CD4-positive, CD25-positive, alpha-beta regulatory T cell (primary cell): ENCODE measurements at regions not wholly inside any gene's neighbourhood (a gene's known extent, or its start where the extent isn't known, plus 50 kb on each side); places are given as distances from the start of the nearest gene placed in this dataset.

Source experiments
- ATAC-seq, 2 donors: fragments of 150-1000 bp; cut with Tn5 transposase; one replicate each; pipeline ENCODE4 v1.10.0; 2021; ENCODE audit warnings: low read depth in 2 of 2, moderate number of reproducible peaks in 2 of 2, moderate library complexity in 1 of 2
- DNase-seq, 3 donors: peaks; one replicate each; pipeline versions ENCODE4 v3.0.0 to v3.0.0-alpha.2; 2012 to 2022; ENCODE audit warnings: mixed read lengths in 1 of 3
- H3K27ac ChIP-seq: one replicate; pipeline ENCODE4 v1.7.0; 2013; ENCODE audit warnings: mild to moderate bottlenecking, low read length; ENCODE audit not compliant: insufficient read depth, poor library complexity, severe bottlenecking
- H3K27me3 ChIP-seq: one replicate; pipeline ENCODE4 v1.7.0; 2013; ENCODE audit warnings: low read length; ENCODE audit not compliant: control insufficient read depth, insufficient read depth
- H3K36me3 ChIP-seq: one replicate; pipeline ENCODE4 v1.7.0; 2013; ENCODE audit warnings: mild to moderate bottlenecking, low read length, moderate library complexity; ENCODE audit not compliant: control insufficient read depth, insufficient read depth
- H3K4me1 ChIP-seq: 2 replicates; pipeline ENCODE4 v1.7.0; 2013; ENCODE audit warnings: mild to moderate bottlenecking, low read length; ENCODE audit not compliant: insufficient read depth, control insufficient read depth, poor library complexity, severe bottlenecking
- H3K4me3 ChIP-seq: one replicate; pipeline ENCODE4 v1.7.0; 2013; ENCODE audit warnings: low read depth, mild to moderate bottlenecking, low read length, moderate library complexity
- H3K9me3 ChIP-seq, 2 experiments: 1 replicate in 1 of 2; 2 replicates in 1 of 2; pipeline ENCODE4 v1.7.0; 2013; ENCODE audit warnings: low read length in 2 of 2, mild to moderate bottlenecking in 1 of 2, moderate library complexity in 1 of 2; ENCODE audit not compliant: control insufficient read depth in 2 of 2
- H3K27ac Mint-ChIP-seq, 3 donors: one replicate each; pipeline ENCODE4 v1.8.0; 2020 to 2022; ENCODE audit warnings: mild to moderate bottlenecking in 3 of 3, mixed read lengths in 3 of 3, moderate library complexity in 2 of 3
- H3K27me3 Mint-ChIP-seq: one replicate; pipeline ENCODE4 v1.8.0; 2022; ENCODE audit warnings: mild to moderate bottlenecking, mixed read lengths
- H3K36me3 Mint-ChIP-seq: one replicate; pipeline ENCODE4 v1.8.0; 2020; ENCODE audit warnings: mixed read lengths
- H3K4me1 Mint-ChIP-seq, 4 donors: one replicate each; pipeline ENCODE4 v1.8.0; 2020 to 2022; ENCODE audit warnings: mixed read lengths in 4 of 4, mild to moderate bottlenecking in 1 of 4
- H3K4me3 Mint-ChIP-seq, 4 donors: one replicate each; pipeline ENCODE4 v1.8.0; 2020 to 2022; ENCODE audit warnings: mild to moderate bottlenecking in 4 of 4, mixed read lengths in 4 of 4, moderate library complexity in 3 of 4
- H3K9me3 Mint-ChIP-seq, 7 donors: one replicate each; pipeline ENCODE4 v1.8.0; 2020 to 2022; ENCODE audit warnings: mixed read lengths in 7 of 7, mild to moderate bottlenecking in 3 of 7, moderate library complexity in 2 of 7

DNA sequence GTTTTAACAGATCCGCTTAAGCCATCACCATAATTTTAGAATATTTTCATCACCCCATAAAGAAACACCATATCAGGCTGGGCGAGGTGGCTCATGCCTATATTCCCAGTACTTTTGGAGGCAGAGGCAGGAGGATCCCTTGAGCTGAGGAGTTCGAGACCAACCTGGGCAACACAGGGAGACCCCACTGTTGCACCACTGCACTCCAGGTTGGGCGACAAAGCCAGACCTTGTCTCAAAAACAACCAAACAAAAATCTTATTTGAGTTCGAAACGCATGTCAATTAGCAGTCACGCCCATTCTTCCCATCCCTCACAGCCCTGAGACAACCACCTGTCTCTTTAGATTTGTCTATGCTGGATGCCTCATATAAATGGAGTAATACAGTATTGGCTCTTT is 119.9 kb downstream of the KLF13 start:
- Histone ChIP-seq H3K9me3 (no peaks in the 10 kb centered on the region), H3K27ac (no peak overlapping the region), H3K4me3 (no peak overlapping the region), H3K4me1 (no peaks in the 10 kb centered on the region), H3K36me3 (no peaks in the 10 kb centered on the region), H3K27me3 (no peaks in the 10 kb centered on the region)
- Mint-ChIP-seq H3K4me1 (peaks cover 4 to 18% (median 13%) of the 10 kb centered on the region in 4 donors), H3K27ac (peak overlapping the region in 1 of 3 donors; percentile 12), H3K4me3 (no peak overlapping the region), H3K27me3 (peaks cover 17% of the 10 kb centered on the region), H3K36me3 (no peaks in the 10 kb centered on the region), H3K9me3 (peaks cover 0 to 5% (median 0%) of the 10 kb centered on the region in 7 donors)
- ATAC-seq (no peak), DNase-seq (no peak)

DNA sequence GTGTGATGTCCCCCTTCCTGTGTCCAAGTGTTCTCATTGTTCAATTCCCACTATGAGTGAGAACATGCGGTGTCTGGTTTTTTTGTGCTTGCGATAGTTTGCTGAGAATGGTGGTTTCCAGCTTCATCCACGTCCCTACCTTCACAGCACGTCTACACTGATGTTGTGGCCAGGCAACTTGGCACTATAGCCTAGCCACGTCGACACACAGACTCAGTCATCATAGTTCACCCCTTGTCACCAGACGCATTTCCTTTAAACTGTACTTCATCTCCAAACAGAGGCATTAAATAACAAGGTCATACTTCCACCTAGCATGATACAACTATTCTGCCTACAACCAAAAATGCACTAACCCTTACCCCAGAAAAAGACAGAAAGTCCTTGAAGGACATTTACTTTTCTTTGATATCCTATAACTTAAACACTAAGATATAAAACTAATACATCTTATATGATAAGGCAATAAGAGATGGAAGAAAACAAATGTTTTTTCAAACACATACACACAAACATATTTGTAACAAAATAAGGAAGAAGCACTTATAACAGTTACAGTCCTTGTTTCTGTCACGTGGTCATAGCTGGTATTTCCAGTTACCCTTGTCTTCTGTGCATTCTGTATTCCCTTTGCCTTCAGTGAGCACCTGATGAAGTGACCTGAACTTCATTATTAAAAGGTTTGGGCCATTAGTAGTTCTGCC is 121.4 kb downstream of the KLF13 start:
- Histone ChIP-seq H3K4me3 (no peak overlapping the region), H3K9me3 (no peaks in the 10 kb centered on the region), H3K27ac (no peak overlapping the region), H3K36me3 (no peaks in the 10 kb centered on the region), H3K4me1 (no peaks in the 10 kb centered on the region), H3K27me3 (no peaks in the 10 kb centered on the region)
- peak overlapping the region in 1 of 3 donors; percentile 7 for H3K27ac Mint-ChIP-seq
- H3K4me1 Mint-ChIP-seq: peaks cover 0 to 11% (median 9%) of the 10 kb centered on the region in 4 donors
- H3K4me3 Mint-ChIP-seq: peak overlapping the region in 2 of 4 donors; percentile 7 to 9
- ATAC-seq (no peak), DNase-seq (no peak)
- H3K27me3 Mint-ChIP-seq: peaks cover 17% of the 10 kb centered on the region
- H3K36me3 Mint-ChIP-seq: no peaks in the 10 kb centered on the region
- peaks cover 0 to 5% (median 0%) of the 10 kb centered on the region in 7 donors for H3K9me3 Mint-ChIP-seq

DNA sequence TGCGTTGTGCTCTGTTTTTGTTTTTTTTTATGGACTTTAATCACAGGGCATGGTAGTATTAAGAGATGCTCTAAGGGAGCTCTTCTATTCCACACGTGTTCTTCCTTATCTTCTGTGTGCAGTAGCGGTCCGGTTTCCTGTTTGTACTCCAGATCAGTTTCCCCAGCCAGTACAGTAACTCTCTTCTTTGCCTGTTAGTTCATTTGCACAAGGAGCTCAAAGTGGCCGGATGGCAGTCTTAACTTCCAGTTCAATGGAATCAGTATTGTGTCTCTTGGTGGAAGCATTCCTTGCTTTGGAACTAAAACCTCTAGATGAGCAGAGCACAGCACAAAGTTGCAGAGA is 122.0 kb downstream of the KLF13 start:
- no peaks in the 10 kb centered on the region for H3K36me3 ChIP-seq
- peaks cover 0 to 5% (median 0%) of the 10 kb centered on the region in 7 donors for H3K9me3 Mint-ChIP-seq
- no peaks in the 10 kb centered on the region for H3K9me3 ChIP-seq
- H3K27me3 ChIP-seq: no peaks in the 10 kb centered on the region
- ATAC-seq (no peak), DNase-seq (no peak)
- no peaks in the 10 kb centered on the region for H3K4me1 ChIP-seq
- peaks cover 21% of the 10 kb centered on the region for H3K27me3 Mint-ChIP-seq
- H3K4me1 Mint-ChIP-seq: peaks cover 0 to 11% (median 9%) of the 10 kb centered on the region in 4 donors
- H3K4me3 Mint-ChIP-seq: peak overlapping the region in 1 of 4 donors; percentile 9
- no peak overlapping the region for H3K4me3 ChIP-seq
- no peak overlapping the region for H3K27ac ChIP-seq
- no peak overlapping the region for H3K27ac Mint-ChIP-seq
- H3K36me3 Mint-ChIP-seq: no peaks in the 10 kb centered on the region

DNA sequence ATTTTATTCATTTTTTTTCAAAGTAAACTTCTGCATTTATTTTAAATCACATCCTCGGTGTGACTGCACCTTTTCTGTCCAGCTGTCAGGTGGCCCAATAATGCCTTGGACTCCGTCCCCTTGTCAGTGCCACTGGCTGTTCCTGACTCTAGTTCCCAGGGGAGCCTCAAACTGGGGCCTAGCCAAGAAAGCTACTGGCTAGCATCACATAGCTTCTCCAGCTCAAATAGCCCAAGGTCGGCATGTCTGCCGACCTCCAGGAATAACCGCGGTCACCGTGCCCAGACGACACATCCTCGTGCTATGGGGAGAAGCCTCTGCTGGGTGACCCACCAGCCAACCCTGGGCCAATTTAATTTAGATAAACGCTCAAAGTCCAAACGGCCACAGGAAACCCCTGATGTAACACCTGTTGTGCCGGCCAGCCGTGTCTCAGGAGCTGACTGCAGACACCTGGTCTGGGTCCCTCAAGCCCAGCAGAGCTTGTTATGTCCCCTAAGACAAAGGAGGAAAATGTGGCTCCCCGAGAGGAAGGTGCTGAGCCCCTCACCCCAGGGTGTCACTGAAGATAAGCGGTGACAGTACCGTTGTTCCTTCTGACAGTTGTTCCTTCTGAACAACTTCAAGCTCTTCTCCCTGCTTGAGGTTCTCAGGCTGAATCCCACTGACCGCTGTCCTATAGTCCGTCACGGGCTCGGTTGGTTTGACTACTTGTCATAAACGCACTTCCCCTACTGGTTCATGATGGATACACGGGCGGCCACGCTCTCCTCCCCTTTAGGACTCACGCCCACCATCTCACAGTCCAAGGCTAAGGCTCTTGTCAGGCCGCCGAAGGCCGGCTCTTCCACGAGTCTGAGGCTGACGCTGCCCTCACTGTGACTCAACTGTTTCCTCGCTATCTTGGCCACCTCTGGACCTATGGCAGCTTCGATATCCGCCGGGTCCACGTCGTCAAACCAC is 126.2 kb downstream of the KLF13 start:
- no peak for DNase-seq
- H3K4me3 ChIP-seq: no peak overlapping the region
- no peaks in the 10 kb centered on the region for H3K36me3 Mint-ChIP-seq

DNA sequence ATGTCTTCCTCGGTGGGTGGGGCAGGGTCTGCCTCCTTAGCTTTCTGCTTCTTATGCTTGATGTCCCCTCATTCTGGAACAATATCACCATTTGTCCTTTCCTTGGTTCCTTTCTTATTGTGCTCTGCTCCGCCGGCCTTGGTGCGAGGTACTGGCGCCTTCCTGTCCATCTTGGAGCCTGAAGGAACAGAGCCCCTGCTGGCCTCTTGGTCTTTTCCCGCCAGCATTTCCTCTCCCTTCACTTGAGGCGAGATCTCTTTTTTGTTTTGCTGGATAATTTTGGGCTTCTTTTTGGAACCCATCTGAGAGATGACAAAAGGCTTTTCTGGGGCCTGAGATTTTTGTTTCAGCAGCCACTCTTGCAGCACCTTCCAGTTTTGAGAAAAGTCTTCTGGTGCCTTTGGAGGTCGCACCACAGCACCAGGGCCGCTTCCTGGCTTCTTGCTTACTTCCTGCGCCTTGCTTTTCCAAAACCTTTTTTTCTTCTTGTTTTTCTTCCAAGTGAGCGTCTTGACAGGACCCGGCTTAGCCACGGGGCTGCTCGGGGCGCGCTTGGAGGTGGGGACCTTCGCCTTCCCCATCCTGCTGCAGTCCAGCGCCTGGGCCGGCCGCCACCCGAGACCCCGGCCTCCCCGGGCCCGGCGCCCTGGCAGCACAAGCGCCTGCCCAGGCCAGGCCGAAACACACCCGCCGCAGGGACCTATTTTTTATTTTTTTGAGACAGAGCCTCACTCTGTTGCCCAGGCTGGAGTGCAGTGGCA is 127.1 kb downstream of the KLF13 start:
- no peak for DNase-seq
- Histone ChIP-seq H3K4me3 (no peak overlapping the region), H3K4me1 (peaks cover 2% of the 10 kb centered on the region), H3K27me3 (no peaks in the 10 kb centered on the region), H3K27ac (no peak overlapping the region), H3K36me3 (no peaks in the 10 kb centered on the region), H3K9me3 (no peaks in the 10 kb centered on the region)
- Mint-ChIP-seq H3K4me3 (no peak overlapping the region), H3K36me3 (no peaks in the 10 kb centered on the region), H3K9me3 (peaks cover 0 to 11% (median 3%) of the 10 kb centered on the region in 7 donors), H3K27me3 (peaks cover 11% of the 10 kb centered on the region), H3K4me1 (peaks cover 7 to 17% (median 12%) of the 10 kb centered on the region in 4 donors), H3K27ac (peak overlapping the region in 1 of 3 donors; percentile 47)
- no peak for ATAC-seq

More for the DNA sequence above, 126.2 kb downstream of the KLF13 start:
- Mint-ChIP-seq H3K9me3 (peaks cover 0 to 11% (median 3%) of the 10 kb centered on the region in 7 donors), H3K27ac (peak overlapping the region in 1 of 3 donors; percentile 47), H3K27me3 (peaks cover 11% of the 10 kb centered on the region), H3K4me1 (peaks cover 9 to 17% (median 11%) of the 10 kb centered on the region in 4 donors), H3K4me3 (no peak overlapping the region)
- Histone ChIP-seq H3K4me1 (no peaks in the 10 kb centered on the region), H3K27me3 (no peaks in the 10 kb centered on the region), H3K36me3 (no peaks in the 10 kb centered on the region), H3K9me3 (no peaks in the 10 kb centered on the region), H3K27ac (no peak overlapping the region)
- ATAC-seq: no peak

DNA sequence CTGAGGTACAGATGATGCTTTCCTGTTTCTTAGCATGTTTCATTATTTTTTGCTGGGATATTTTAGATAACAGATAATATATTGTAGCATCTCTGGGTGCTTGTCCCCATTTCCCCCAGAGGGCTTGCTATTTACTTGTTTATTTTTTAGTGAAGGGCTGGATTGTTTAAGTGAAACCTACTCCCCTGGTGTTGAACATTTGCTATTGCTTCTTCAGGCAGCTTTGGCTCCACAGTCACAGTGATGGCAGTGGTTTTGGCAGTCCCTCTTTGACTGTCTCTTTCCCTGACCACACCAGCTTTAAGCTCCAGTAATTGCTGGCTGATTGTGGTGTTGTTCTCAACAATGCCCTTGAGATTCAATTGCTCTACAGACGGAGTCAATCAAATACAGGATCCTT is 128.9 kb downstream of the KLF13 start:
- H3K4me1 Mint-ChIP-seq: peaks cover 18 to 27% (median 22%) of the 10 kb centered on the region in 4 donors
- Histone ChIP-seq H3K4me1 (peaks cover 12% of the 10 kb centered on the region), H3K27ac (no peak overlapping the region), H3K36me3 (no peaks in the 10 kb centered on the region), H3K27me3 (no peaks in the 10 kb centered on the region), H3K9me3 (no peaks in the 10 kb centered on the region), H3K4me3 (no peak overlapping the region)
- peak in 1 of 3 donors; percentile 42 for DNase-seq
- H3K36me3 Mint-ChIP-seq: no peaks in the 10 kb centered on the region
- peak overlapping the region in 1 of 3 donors; percentile 60 for H3K27ac Mint-ChIP-seq
- H3K4me3 Mint-ChIP-seq: no peak overlapping the region
- H3K9me3 Mint-ChIP-seq: peaks cover 0 to 11% (median 3%) of the 10 kb centered on the region in 7 donors
- no peak for ATAC-seq
- peaks cover 6% of the 10 kb centered on the region for H3K27me3 Mint-ChIP-seq

DNA sequence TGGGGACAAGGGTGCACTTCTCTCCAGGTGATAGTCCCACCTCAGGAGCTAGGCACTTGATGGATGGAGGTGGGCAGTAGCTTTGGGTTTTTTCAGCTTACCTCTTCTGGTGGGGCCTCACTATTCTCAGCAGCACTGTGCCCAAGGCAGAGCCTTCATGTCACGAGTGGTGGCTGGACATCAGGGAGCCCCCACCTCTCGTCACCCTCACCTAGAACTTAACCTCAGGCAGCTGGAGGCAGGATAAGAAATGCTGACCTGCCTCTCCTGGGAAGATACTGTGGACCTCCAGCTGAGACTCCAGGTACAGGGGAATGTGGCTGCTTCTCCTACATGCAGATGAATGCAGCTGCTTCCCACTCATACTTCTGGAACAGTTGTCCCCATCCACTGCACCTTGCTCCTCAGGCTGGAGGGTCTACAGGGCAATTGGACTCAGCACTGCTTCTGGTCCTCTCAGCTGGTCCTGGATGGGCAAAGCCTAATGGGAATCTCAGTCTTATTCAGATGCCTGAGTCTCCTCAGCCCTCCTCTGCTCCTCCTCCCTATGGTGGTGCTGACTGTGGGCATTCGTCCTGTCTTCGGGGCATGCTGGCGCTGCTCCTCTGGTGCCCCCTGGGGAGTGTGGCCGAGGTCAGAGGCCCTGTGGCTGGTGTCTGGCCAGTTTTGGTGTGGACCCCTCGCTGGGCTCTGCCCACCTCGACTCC is 129.9 kb downstream of the KLF13 start:
- no peak overlapping the region for H3K4me3 ChIP-seq
- no peaks in the 10 kb centered on the region for H3K36me3 Mint-ChIP-seq
- peak overlapping the region in 1 of 4 donors; percentile 10 for H3K4me3 Mint-ChIP-seq
- peak overlapping the region in 1 of 3 donors; percentile 14 for H3K27ac Mint-ChIP-seq
- H3K27me3 ChIP-seq: no peaks in the 10 kb centered on the region
- H3K9me3 ChIP-seq: no peaks in the 10 kb centered on the region
- no peaks in the 10 kb centered on the region for H3K36me3 ChIP-seq
- DNase-seq (no peak), ATAC-seq (no peak)
- H3K4me1 Mint-ChIP-seq: peaks cover 19 to 32% (median 20%) of the 10 kb centered on the region in 4 donors
- peaks cover 6% of the 10 kb centered on the region for H3K27me3 Mint-ChIP-seq
- H3K9me3 Mint-ChIP-seq: peaks cover 0 to 6% (median 3%) of the 10 kb centered on the region in 7 donors
- peaks cover 12% of the 10 kb centered on the region for H3K4me1 ChIP-seq
- H3K27ac ChIP-seq: no peak overlapping the region
